Esophagus squamous epithelium (tissue), 4 donors: ENCODE measurements at regions not wholly inside any gene's neighbourhood (a gene's known extent, or its start where the extent isn't known, plus 50 kb on each side); places are given as distances from the start of the nearest gene placed in this dataset.

Experiments
- CTCF ChIP-seq, 6 experiments: fragments of 450-650 bp in 4 of 6; fragments of 200-600 bp in 2 of 6; sonication (generic) in 2 of 6; IDR thresholded peaks; one replicate each; pipeline ENCODE4 v1.5.1; 2016 to 2019; ENCODE audit warnings: antibody characterized with exemption in 6 of 6, mild to moderate bottlenecking in 4 of 6, moderate library complexity in 4 of 6
- POLR2A ChIP-seq, 4 donors: fragments of 450-650 bp; IDR thresholded peaks; one replicate each; pipeline ENCODE4 v1.6.1; 2017; ENCODE audit warnings: antibody characterized with exemption in 4 of 4, mild to moderate bottlenecking in 4 of 4, moderate library complexity in 3 of 4

GRCh38 chr2:129248198-129248597, 731.3 kb upstream of the RAB6C start:
- TF ChIP-seq CTCF (IDR thresholded peaks at IDR 0.05) (no peak), POLR2A (IDR thresholded peaks at IDR 0.05) (no peak)
